HCT116 (cell line): ENCODE measurements at regions not wholly inside any gene's neighbourhood (a gene's known extent, or its start where the extent isn't known, plus 50 kb on each side); places are given as distances from the start of the nearest gene placed in this dataset.
A peak's percentile ranks its signal among the peaks of the same experiment; 100 is the strongest.

Source experiments
- ATAC-seq: fragments of 200-7000 bp; cut with Tn5 transposase; 2 replicates; pipeline ENCODE4 v1.9.1; 2020; ENCODE audit warnings: mild to moderate bottlenecking, moderate library complexity
- BruUV-seq: library from RNA; stranded (reverse); fragments of 400-500 nt; replicated peaks from 2 replicates; lab custom pipeline; 2021; lab: Mats Ljungman, UMichigan
- CTCF ChIA-PET: fragments of 300-600 bp; sonication (Branson Sonifier 250); formaldehyde crosslinking; loops from one replicate; lab custom pipeline; 2021; ENCODE audit warnings: antibody characterized with exemption; lab: Charles Lee
- POLR2A ChIA-PET: fragments of 300-600, 350-600 bp; sonication (Branson Sonifier 250); formaldehyde crosslinking; loops from one replicate; lab custom pipeline; 2021; ENCODE audit warnings: antibody characterized with exemption; lab: Charles Lee
- RAD21 ChIA-PET, 2 experiments: fragments of 300-600 bp; sonication (Branson Sonifier 250); formaldehyde crosslinking; loops; one replicate each; lab custom pipeline; 2023; ENCODE audit warnings: low total read pairs in 2 of 2; ENCODE audit not compliant: uncharacterized antibody in 2 of 2, unreplicated experiment in 2 of 2, low non-redundant PET in 1 of 2; lab: Charles Lee
- DNase-seq: peaks from one replicate; pipeline ENCODE4 v3.0.0-alpha.2; 2010; ENCODE audit warnings: low read depth, low spot score
- H2AFZ ChIP-seq: fragments of 200-600 bp; shearing (Covaris generic), sonication (generic); 2 replicates; pipeline ENCODE4 v1.6.1; 2017; ENCODE audit warnings: low read depth, mixed run types, mixed read lengths, antibody characterized with exemption, low read length; ENCODE audit not compliant: poor library complexity, severe bottlenecking
- H3K27ac ChIP-seq: 2 replicates; pipeline ENCODE4 v1.5.1; 2012; ENCODE audit warnings: low read depth, low read length
- H3K27me3 ChIP-seq: fragments of 200-600 bp; sonication (generic); 2 replicates; pipeline ENCODE4 v1.6.1; 2016; ENCODE audit warnings: mixed run types, low read length, mixed read lengths; ENCODE audit not compliant: insufficient read depth
- H3K36me3 ChIP-seq, 2 experiments: fragments of 200-500 bp in 1 of 2; fragments of 200-600 bp in 1 of 2; sonication (Bioruptor generic) in 1 of 2; sonication (generic) in 1 of 2; 2 replicates each; pipeline versions ENCODE4 v1.5.1 to v1.6.1; 2014 to 2016; ENCODE audit warnings: low read length in 2 of 2, inconsistent platforms in 1 of 2, mixed read lengths in 1 of 2, mixed run types in 1 of 2; ENCODE audit not compliant: insufficient read depth in 2 of 2, control insufficient read depth in 1 of 2
- H3K4me1 ChIP-seq, 2 experiments: fragments of 200-600 bp in 1 of 2; sonication (generic) in 1 of 2; 2 replicates each; pipeline versions ENCODE4 v1.5.1 to v1.6.1; 2012 to 2017; ENCODE audit warnings: low read length in 2 of 2, inconsistent platforms in 1 of 2, mild to moderate bottlenecking in 1 of 2, mixed read lengths in 1 of 2, mixed run types in 1 of 2, moderate library complexity in 1 of 2; ENCODE audit not compliant: insufficient read depth in 2 of 2, control insufficient read depth in 1 of 2
- H3K4me2 ChIP-seq: fragments of 200-600 bp; sonication (generic); 2 replicates; pipeline ENCODE4 v1.6.1; 2017; ENCODE audit warnings: mixed run types, low read length, mixed read lengths
- H3K4me3 ChIP-seq, 2 experiments: fragments of 200-600 bp in 1 of 2; sonication (generic) in 1 of 2; replicated peaks in 1 of 2; 2 replicates each; pipeline ENCODE4 v1.5.1; 2011 to 2016; ENCODE audit warnings: low read length in 2 of 2, control low read depth in 1 of 2, low read depth in 1 of 2, mild to moderate bottlenecking in 1 of 2, mixed read lengths in 1 of 2, mixed run types in 1 of 2
- H3K79me2 ChIP-seq: fragments of 200-600 bp; sonication (generic); 2 replicates; pipeline ENCODE4 v1.6.1; 2017; ENCODE audit warnings: mild to moderate bottlenecking, mixed run types, low read length, moderate library complexity, mixed read lengths; ENCODE audit not compliant: insufficient read depth
- H3K9ac ChIP-seq: fragments of 200-600 bp; sonication (generic); 2 replicates; pipeline ENCODE4 v1.6.1; 2016; ENCODE audit warnings: low read length, mixed read lengths
- H3K9me2 ChIP-seq: fragments of 200-600 bp; sonication (generic), shearing (Covaris generic); 2 replicates; pipeline ENCODE4 v1.6.1; 2017; ENCODE audit warnings: mixed run types, mild to moderate bottlenecking, moderate library complexity; ENCODE audit not compliant: insufficient read depth
- H3K9me3 ChIP-seq, 2 experiments: fragments of 200-500 bp in 1 of 2; fragments of 200-600 bp in 1 of 2; sonication (Bioruptor generic) in 1 of 2; sonication (generic) in 1 of 2; 2 replicates each; pipeline ENCODE4 v1.6.1; 2014 to 2017; ENCODE audit warnings: low read length in 2 of 2, mixed read lengths in 2 of 2, inconsistent platforms in 1 of 2, low read depth in 1 of 2, mild to moderate bottlenecking in 1 of 2, mixed run types in 1 of 2, moderate library complexity in 1 of 2; ENCODE audit not compliant: control insufficient read depth in 1 of 2, insufficient read depth in 1 of 2
- H4K20me1 ChIP-seq: fragments of 200-600 bp; sonication (generic), shearing (Covaris generic); 2 replicates; pipeline ENCODE4 v1.6.1; 2017; ENCODE audit warnings: mixed run types, mild to moderate bottlenecking, moderate library complexity; ENCODE audit not compliant: insufficient read depth
- CBX3 ChIP-seq: IDR thresholded peaks from 2 replicates; pipeline ENCODE4 v1.6.1; 2012; ENCODE audit warnings: low read depth
- CTCF ChIP-seq, 3 experiments: fragments of 200-600 bp in 1 of 3; sonication (generic) in 1 of 3; IDR thresholded peaks in 2 of 3; conservative IDR thresholded peaks in 1 of 3; 2 replicates each; pipeline ENCODE4 v1.5.1; 2012 to 2017; ENCODE audit warnings: low read depth in 2 of 3, low read length in 2 of 3, antibody characterized with exemption in 1 of 3, borderline replicate concordance in 1 of 3, control low read depth in 1 of 3, mild to moderate bottlenecking in 1 of 3, mixed read lengths in 1 of 3, mixed run types in 1 of 3, moderate library complexity in 1 of 3; ENCODE audit not compliant: insufficient read depth in 1 of 3
- ELF1 ChIP-seq: IDR thresholded peaks from 2 replicates; pipeline ENCODE4 v1.6.1; 2012; ENCODE audit warnings: low read depth, borderline replicate concordance
- EZH2phosphoT487 ChIP-seq: fragments of 200-600 bp; IDR thresholded peaks from 2 replicates; pipeline ENCODE4 v1.6.1; 2018; ENCODE audit warnings: antibody characterized with exemption, borderline replicate concordance
- FOSL1 ChIP-seq: IDR thresholded peaks from 2 replicates; pipeline ENCODE4 v1.6.1; 2012; ENCODE audit warnings: low read depth
- POLR2A ChIP-seq: IDR thresholded peaks from 2 replicates; pipeline ENCODE4 v1.7.0; 2011; ENCODE audit warnings: borderline replicate concordance; ENCODE audit not compliant: insufficient read depth, insufficient read length; ENCODE audit errors: extremely low read depth
- POLR2AphosphoS5 ChIP-seq: IDR thresholded peaks from 2 replicates; pipeline ENCODE4 v1.6.1; 2011; ENCODE audit warnings: mild to moderate bottlenecking, low read depth, low read length, moderate library complexity
- RAD21 ChIP-seq: IDR thresholded peaks from 2 replicates; pipeline ENCODE4 v1.6.1; 2012; ENCODE audit warnings: low read depth, mild to moderate bottlenecking
- SIN3A ChIP-seq: IDR thresholded peaks from 2 replicates; pipeline ENCODE4 v1.6.1; 2012; ENCODE audit warnings: low read depth
- SP1 ChIP-seq: IDR thresholded peaks from 2 replicates; pipeline ENCODE4 v1.6.1; 2012; ENCODE audit warnings: low read depth
- TCF7L2 ChIP-seq: IDR thresholded peaks from 2 replicates; pipeline ENCODE4 v1.7.0; 2011; ENCODE audit warnings: borderline replicate concordance, inconsistent platforms; ENCODE audit not compliant: insufficient read depth, insufficient read length; ENCODE audit errors: extremely low read depth
- ZNF274 ChIP-seq: fragments of 200-500 bp; sonication (Bioruptor generic); IDR thresholded peaks from 2 replicates; pipeline ENCODE4 v1.6.1; 2014; ENCODE audit warnings: mild to moderate bottlenecking, low read depth, low read length, inconsistent platforms
- intact Hi-C: fragments of 100-400 bp; cut with micrococcal nuclease; formaldehyde crosslinking; loops from 2 replicates; pipeline ENCODE4 v1.10.0; 2022

- Histone ChIP-seq H3K27me3 (no peaks in the 10 kb centered on the region), H3K4me3 (no peak overlapping the region), H3K9ac (no peak overlapping the region), H3K4me2 (peak overlapping the region; percentile 18), H3K9me3 (no peaks in the 10 kb centered on the region), H2AFZ (peak overlapping the region; percentile 76), H3K79me2 (no peaks in the 10 kb centered on the region), H3K27ac (no peak overlapping the region), H3K36me3 (no peaks in the 10 kb centered on the region), H3K4me1 (0 out of 4 replicates have a peak, but pooled peaks cover 0 to 4% of the 10 kb centered on the region in 2 experiments), H3K9me2 (no peaks in the 10 kb centered on the region), H4K20me1 (no peaks in the 10 kb centered on the region)
- RAD21 ChIA-PET: interaction anchor here in 1 of 2 experiments (0.6 kb wide), 1 partner anchor 609 kb away, joined by 3 read pairs; no protein-coding TSS in a partner anchor
- POLR2A ChIA-PET: no interaction called here
- TF ChIP-seq SIN3A (no peak), POLR2A (no peak), TCF7L2 (peak; percentile 17), POLR2AphosphoS5 (no peak), ELF1 (no peak), RAD21 (peak; percentile 98), EZH2phosphoT487 (no peak), ZNF274 (no peak), CTCF (IDR thresholded peaks at IDR 0.05 in 2 of 3, conservative IDR thresholded peaks at IDR 0.05 in 1 of 3; ENCODE audit: borderline replicate concordance in 1 of 3, insufficient read depth in 1 of 3, low read depth in 2 of 3, low read length in 2 of 3) (peak; percentile 89 to 99 (median 96)), FOSL1 (no peak), SP1 (no peak), CBX3 (peak; percentile 63; the same call in 1 of the 2 replicates)
- peak; percentile 96 for ATAC-seq
- BruUV-seq: no TSS peak
- DNase-seq: peak; percentile 43
- CTCF ChIA-PET: interaction anchor here (0.5 to 1.4 kb wide), 14 partner anchors 13 to 875 kb away, joined by 3 to 8 read pairs (median 3); partner anchors contain the start of gene PRKACB
- intact Hi-C loops: loop anchor here (1.0 to 10.0 kb wide), 7 partner anchors 86 to 846 kb away; no protein-coding TSS in a partner anchor
Observed at GRCh38 chr1:84753516-84754385, 63.5 kb upstream of the SSX2IP start.
